Skeletal muscle tissue (tissue), 3 donors: ENCODE measurements at regions not wholly inside any gene's neighbourhood (a gene's known extent, or its start where the extent isn't known, plus 50 kb on each side); places are given as distances from the start of the nearest gene placed in this dataset.

Source experiments
- H3K27ac ChIP-seq: one replicate; pipeline ENCODE4 v1.7.0; 2013; ENCODE audit warnings: mild to moderate bottlenecking, low read depth, low read length, inconsistent platforms
- H3K27me3 ChIP-seq, 3 donors: one replicate each; pipeline ENCODE4 v1.7.0; 2013; ENCODE audit warnings: low read length in 3 of 3; ENCODE audit not compliant: control insufficient read depth in 3 of 3, insufficient read depth in 3 of 3
- H3K36me3 ChIP-seq, 3 donors: one replicate each; pipeline ENCODE4 v1.7.0; 2013; ENCODE audit warnings: low read length in 3 of 3; ENCODE audit not compliant: control insufficient read depth in 3 of 3, insufficient read depth in 3 of 3
- H3K4me1 ChIP-seq, 3 donors: one replicate each; pipeline ENCODE4 v1.7.0; 2013; ENCODE audit warnings: low read length in 3 of 3, mild to moderate bottlenecking in 3 of 3; ENCODE audit not compliant: control insufficient read depth in 3 of 3, insufficient read depth in 3 of 3
- H3K4me3 ChIP-seq, 3 donors: one replicate each; pipeline ENCODE4 v1.7.0; 2013; ENCODE audit warnings: low read length in 3 of 3
- H3K9ac ChIP-seq, 3 donors: one replicate each; pipeline ENCODE4 v1.7.0; 2013; ENCODE audit warnings: low read length in 3 of 3, mild to moderate bottlenecking in 3 of 3, moderate library complexity in 2 of 3, low read depth in 1 of 3
- H3K9me3 ChIP-seq, 3 donors: one replicate each; pipeline ENCODE4 v1.7.0; 2013; ENCODE audit warnings: low read length in 3 of 3; ENCODE audit not compliant: control insufficient read depth in 3 of 3
- donor health status: Osteomylitis.

- H3K4me3 ChIP-seq: no peak overlapping the region
- H3K36me3 ChIP-seq: no peaks in the 10 kb centered on the region
- H3K4me1 ChIP-seq: peaks cover 0 to 5% (median 0%) of the 10 kb centered on the region in 3 donors
- H3K27me3 ChIP-seq: no peaks in the 10 kb centered on the region
- no peak overlapping the region for H3K9ac ChIP-seq
- H3K9me3 ChIP-seq: no peaks in the 10 kb centered on the region
- H3K27ac ChIP-seq: no peak overlapping the region
Measured at GRCh38 chr20:11976966-11977365, 59.3 kb downstream of the BTBD3 start.

- Histone ChIP-seq H3K27ac (no peak overlapping the region), H3K4me1 (peaks cover 0 to 5% (median 0%) of the 10 kb centered on the region in 3 donors), H3K27me3 (peaks cover 0 to 3% (median 0%) of the 10 kb centered on the region in 3 donors), H3K4me3 (no peak overlapping the region), H3K36me3 (no peaks in the 10 kb centered on the region), H3K9me3 (no peaks in the 10 kb centered on the region), H3K9ac (no peak overlapping the region)
Measured at GRCh38 chr20:11978496-11978895, 60.8 kb downstream of the BTBD3 start.

GRCh38 chr20:11979306-11979990 is 61.8 kb downstream of the BTBD3 start:
- no peak overlapping the region for H3K27ac ChIP-seq
- no peaks in the 10 kb centered on the region for H3K9me3 ChIP-seq
- peaks cover 0 to 3% (median 0%) of the 10 kb centered on the region in 3 donors for H3K27me3 ChIP-seq
- H3K4me1 ChIP-seq: peaks cover 0 to 5% (median 0%) of the 10 kb centered on the region in 3 donors
- H3K36me3 ChIP-seq: no peaks in the 10 kb centered on the region
- H3K9ac ChIP-seq: no peak overlapping the region
- H3K4me3 ChIP-seq: no peak overlapping the region

GRCh38 chr20:11980263-11980662 is 62.6 kb downstream of the BTBD3 start:
- Histone ChIP-seq H3K4me3 (no peak overlapping the region), H3K27me3 (peaks cover 0 to 3% (median 0%) of the 10 kb centered on the region in 3 donors), H3K9me3 (no peaks in the 10 kb centered on the region), H3K36me3 (no peaks in the 10 kb centered on the region), H3K4me1 (peaks cover 0 to 5% (median 0%) of the 10 kb centered on the region in 3 donors), H3K9ac (no peak overlapping the region), H3K27ac (no peak overlapping the region)

GRCh38 chr20:11981366-11981947 is 63.8 kb downstream of the BTBD3 start:
- H3K27ac ChIP-seq: no peak overlapping the region
- H3K27me3 ChIP-seq: peaks cover 0 to 3% (median 0%) of the 10 kb centered on the region in 3 donors
- H3K36me3 ChIP-seq: no peaks in the 10 kb centered on the region
- peaks cover 0 to 5% (median 0%) of the 10 kb centered on the region in 3 donors for H3K4me1 ChIP-seq
- H3K9me3 ChIP-seq: no peaks in the 10 kb centered on the region
- H3K4me3 ChIP-seq: no peak overlapping the region
- no peak overlapping the region for H3K9ac ChIP-seq

- no peaks in the 10 kb centered on the region for H3K9me3 ChIP-seq
Measured at GRCh38 chr20:11982289-11982954, 64.7 kb downstream of the BTBD3 start.

GRCh38 chr20:11982955-11983470 is 65.3 kb downstream of the BTBD3 start:
- H3K9ac ChIP-seq: no peak overlapping the region
- no peak overlapping the region for H3K27ac ChIP-seq
- no peak overlapping the region for H3K4me3 ChIP-seq
- H3K4me1 ChIP-seq: peaks cover 0 to 5% (median 0%) of the 10 kb centered on the region in 3 donors
- H3K36me3 ChIP-seq: no peaks in the 10 kb centered on the region
- no peaks in the 10 kb centered on the region for H3K9me3 ChIP-seq
- H3K27me3 ChIP-seq: peaks cover 0 to 3% (median 0%) of the 10 kb centered on the region in 3 donors

More at GRCh38 chr20:11982289-11982954, 64.7 kb downstream of the BTBD3 start:
- Histone ChIP-seq H3K36me3 (no peaks in the 10 kb centered on the region), H3K9ac (no peak overlapping the region), H3K4me3 (no peak overlapping the region), H3K27me3 (peaks cover 0 to 3% (median 0%) of the 10 kb centered on the region in 3 donors), H3K27ac (no peak overlapping the region), H3K4me1 (peaks cover 0 to 5% (median 0%) of the 10 kb centered on the region in 3 donors)

GRCh38 chr20:11986954-11987353 is 69.3 kb downstream of the BTBD3 start:
- no peak overlapping the region for H3K9ac ChIP-seq
- H3K27me3 ChIP-seq: peaks cover 0 to 3% (median 0%) of the 10 kb centered on the region in 3 donors
- H3K4me1 ChIP-seq: no peaks in the 10 kb centered on the region
- no peak overlapping the region for H3K4me3 ChIP-seq
- H3K27ac ChIP-seq: no peak overlapping the region
- no peaks in the 10 kb centered on the region for H3K36me3 ChIP-seq
- H3K9me3 ChIP-seq: no peaks in the 10 kb centered on the region

GRCh38 chr20:11987526-11987925 is 69.8 kb downstream of the BTBD3 start:
- H3K27ac ChIP-seq: no peak overlapping the region
- no peaks in the 10 kb centered on the region for H3K36me3 ChIP-seq
- no peaks in the 10 kb centered on the region for H3K4me1 ChIP-seq

More at GRCh38 chr20:11987526-11987925, 69.8 kb downstream of the BTBD3 start:
- H3K4me3 ChIP-seq: no peak overlapping the region
- H3K9me3 ChIP-seq: no peaks in the 10 kb centered on the region
- no peak overlapping the region for H3K9ac ChIP-seq
- H3K27me3 ChIP-seq: peaks cover 0 to 3% (median 0%) of the 10 kb centered on the region in 3 donors
